ENCODE measurements at regions not wholly inside any gene's neighbourhood (a gene's known extent, or its start where the extent isn't known, plus 50 kb on each side); places are given as distances from the start of the nearest gene placed in this dataset.
A peak's percentile ranks its signal among the peaks of the same experiment; 100 is the strongest.

- Histone ChIP-seq H3K4me2 (ENCODE audit: insufficient read depth, low read length) (no peak overlapping the region), H3K4me1 (ENCODE audit: insufficient read depth, low read length) (peaks cover 9% of the 10 kb centered on the region), H3K4me3 (ENCODE audit: insufficient read depth, low read length) (no peak overlapping the region), H3K36me3 (ENCODE audit: insufficient read depth, low read length) (no peaks in the 10 kb centered on the region), H3K27me3 (ENCODE audit: insufficient read depth, low read length) (no peaks in the 10 kb centered on the region), H2AFZ (ENCODE audit: low read length) (no peak overlapping the region), H4K20me1 (ENCODE audit: insufficient read depth, low read length) (no peaks in the 10 kb centered on the region), H3K9me3 (ENCODE audit: low read depth, low read length) (no peaks in the 10 kb centered on the region), H3K27ac (ENCODE audit: low read depth, low read length) (no peak overlapping the region), H3K79me2 (ENCODE audit: insufficient read depth, low read length) (no peaks in the 10 kb centered on the region)
- no peak for DNase-seq (ENCODE audit: insufficient read length, low spot score, missing footprints)
- TF ChIP-seq CTCF (IDR thresholded peaks at IDR 0.05; ENCODE audit: extremely low read depth, low read depth, low read length), result no peak
These were observed 880.2 kb upstream of the AUTS2 start for GRCh38 chr7:68718097-68718551.

- Histone ChIP-seq H3K27ac (ENCODE audit: low read depth, low read length) (peak overlapping the region; percentile 55), H3K9me3 (ENCODE audit: low read depth, low read length) (no peaks in the 10 kb centered on the region), H3K4me3 (ENCODE audit: insufficient read depth, low read length) (no peak overlapping the region), H3K27me3 (ENCODE audit: insufficient read depth, low read length) (no peaks in the 10 kb centered on the region), H3K4me2 (ENCODE audit: insufficient read depth, low read length) (no peak overlapping the region), H3K79me2 (ENCODE audit: insufficient read depth, low read length) (no peaks in the 10 kb centered on the region), H2AFZ (ENCODE audit: low read length) (no peak overlapping the region), H3K36me3 (ENCODE audit: insufficient read depth, low read length) (no peaks in the 10 kb centered on the region), H3K4me1 (ENCODE audit: insufficient read depth, low read length) (peaks cover 9% of the 10 kb centered on the region), H4K20me1 (ENCODE audit: insufficient read depth, low read length) (no peaks in the 10 kb centered on the region)
- peak; percentile 83 for DNase-seq (ENCODE audit: insufficient read length, low spot score, missing footprints)
- TF ChIP-seq CTCF (IDR thresholded peaks at IDR 0.05; ENCODE audit: extremely low read depth, low read depth, low read length), result no peak
These were observed 877.6 kb upstream of the AUTS2 start for GRCh38 chr7:68720697-68721096.

DNA sequence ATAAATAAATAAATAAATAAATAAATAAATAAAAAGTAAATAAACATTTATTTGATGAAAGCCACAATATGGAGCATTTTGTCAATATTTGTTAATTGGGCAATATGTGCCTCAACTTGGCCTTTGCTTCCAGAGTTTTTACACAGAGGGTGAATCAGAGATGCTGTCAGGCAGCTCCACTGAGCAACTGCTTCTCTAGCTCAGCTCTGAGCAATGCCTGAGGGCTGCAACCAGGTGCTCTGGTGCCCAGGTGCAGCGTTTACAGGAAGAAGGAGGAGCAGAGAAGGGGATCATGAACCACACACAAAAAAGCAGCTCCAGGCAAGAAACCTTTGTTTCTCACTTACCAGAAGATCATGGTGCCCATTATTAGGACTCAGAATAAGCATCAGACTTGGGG is 876.2 kb upstream of the AUTS2 start:
- H2AFZ ChIP-seq (ENCODE audit: low read length), result no peak overlapping the region
- no peak for DNase-seq (ENCODE audit: insufficient read length, low spot score, missing footprints)
- no peaks in the 10 kb centered on the region for H3K79me2 ChIP-seq (ENCODE audit: insufficient read depth, low read length)
- no peaks in the 10 kb centered on the region for H4K20me1 ChIP-seq (ENCODE audit: insufficient read depth, low read length)
- H3K4me3 ChIP-seq (ENCODE audit: insufficient read depth, low read length), result no peak overlapping the region
- no peak for TF ChIP-seq CTCF (IDR thresholded peaks at IDR 0.05; ENCODE audit: extremely low read depth, low read depth, low read length)
- H3K9me3 ChIP-seq (ENCODE audit: low read depth, low read length), result no peaks in the 10 kb centered on the region
- H3K36me3 ChIP-seq (ENCODE audit: insufficient read depth, low read length), result no peaks in the 10 kb centered on the region
- H3K4me1 ChIP-seq (ENCODE audit: insufficient read depth, low read length), result peaks cover 9% of the 10 kb centered on the region
- H3K27me3 ChIP-seq (ENCODE audit: insufficient read depth, low read length), result no peaks in the 10 kb centered on the region
- no peak overlapping the region for H3K4me2 ChIP-seq (ENCODE audit: insufficient read depth, low read length)
- no peak overlapping the region for H3K27ac ChIP-seq (ENCODE audit: low read depth, low read length)

GRCh38 chr7:68724965-68725364 is 873.3 kb upstream of the AUTS2 start:
- Histone ChIP-seq H3K79me2 (ENCODE audit: insufficient read depth, low read length) (no peaks in the 10 kb centered on the region), H4K20me1 (ENCODE audit: insufficient read depth, low read length) (no peaks in the 10 kb centered on the region), H3K4me1 (ENCODE audit: insufficient read depth, low read length) (peaks cover 9% of the 10 kb centered on the region), H3K4me3 (ENCODE audit: insufficient read depth, low read length) (no peak overlapping the region), H3K27ac (ENCODE audit: low read depth, low read length) (no peak overlapping the region), H2AFZ (ENCODE audit: low read length) (no peak overlapping the region), H3K36me3 (ENCODE audit: insufficient read depth, low read length) (no peaks in the 10 kb centered on the region), H3K9me3 (ENCODE audit: low read depth, low read length) (no peaks in the 10 kb centered on the region), H3K4me2 (ENCODE audit: insufficient read depth, low read length) (no peak overlapping the region), H3K27me3 (ENCODE audit: insufficient read depth, low read length) (no peaks in the 10 kb centered on the region)
- no peak for DNase-seq (ENCODE audit: insufficient read length, low spot score, missing footprints)
- TF ChIP-seq CTCF (IDR thresholded peaks at IDR 0.05; ENCODE audit: extremely low read depth, low read depth, low read length), result no peak

All from osteoblast (primary cell).